SK-N-SH (cell line): ENCODE measurements at regions not wholly inside any gene's neighbourhood (a gene's known extent, or its start where the extent isn't known, plus 50 kb on each side); places are given as distances from the start of the nearest gene placed in this dataset.

Experiments used
- CTCF ChIP-seq: fragments of 200-600 bp; sonication (generic); IDR thresholded peaks from 2 replicates; pipeline ENCODE4 v1.6.1; 2017; ENCODE audit warnings: antibody characterized with exemption, mild to moderate bottlenecking, moderate library complexity
- EZH2phosphoT487 ChIP-seq: fragments of 200-600 bp; sonication (generic); IDR thresholded peaks from 2 replicates; pipeline ENCODE4 v1.6.1; 2017; ENCODE audit warnings: low read depth, mixed run types, mild to moderate bottlenecking, antibody characterized with exemption, moderate library complexity, borderline replicate concordance
- GABPA ChIP-seq: IDR thresholded peaks from 2 replicates; pipeline ENCODE4 v1.4.0; 2012; ENCODE audit warnings: low read depth, mild to moderate bottlenecking
- POLR2AphosphoS5 ChIP-seq: IDR thresholded peaks from 2 replicates; pipeline ENCODE4 v1.6.1; 2012; ENCODE audit warnings: low read depth, low read length
- SIN3A ChIP-seq: IDR thresholded peaks from 2 replicates; pipeline ENCODE4 v1.6.1; 2012; ENCODE audit warnings: low read depth, mild to moderate bottlenecking, low read length, moderate library complexity, borderline replicate concordance
- TEAD4 ChIP-seq: IDR thresholded peaks from 2 replicates; pipeline ENCODE4 v1.4.0; 2012; ENCODE audit warnings: mild to moderate bottlenecking, borderline replicate concordance; ENCODE audit not compliant: insufficient read depth
- YY1 ChIP-seq: IDR thresholded peaks from 2 replicates; pipeline ENCODE4 v1.4.0; 2012; ENCODE audit warnings: low read depth, mild to moderate bottlenecking
- TF ChIP-seq, protein P1 (sequence below): fragments of 150-350 bp; IDR thresholded peaks from 2 replicates; pipeline ENCODE4 v1.6.1; 2017; ENCODE audit warnings: antibody characterized with exemption, low read length, low read depth, borderline replicate concordance

DNA sequence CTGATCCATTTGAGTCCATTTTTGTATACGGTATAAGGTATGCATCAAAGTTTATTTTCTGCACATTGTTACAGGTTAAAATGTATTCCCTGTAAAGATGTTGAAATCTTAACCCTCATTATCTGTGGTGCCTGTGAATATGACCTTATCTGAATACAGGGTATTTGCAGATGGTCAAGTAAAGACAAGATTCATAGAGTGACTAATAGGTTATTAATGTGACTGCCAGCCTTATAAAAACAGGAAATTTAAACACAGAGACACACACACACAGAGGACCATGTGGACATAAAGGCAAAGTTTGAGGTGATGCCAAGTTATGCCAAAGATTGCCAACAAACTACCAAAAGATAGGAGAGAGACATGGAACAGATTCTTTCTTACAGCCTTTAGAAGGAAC is 347.2 kb upstream of the DCN start:
- TF ChIP-seq SIN3A, result no peak
- TF ChIP-seq GABPA, result no peak
- no peak for TF ChIP-seq POLR2AphosphoS5
- no peak for TF ChIP-seq EZH2phosphoT487
- TF ChIP-seq TEAD4, result no peak
- TF ChIP-seq CTCF, result no peak
- no peak for TF ChIP-seq YY1
- TF ChIP-seq, protein P1, sequence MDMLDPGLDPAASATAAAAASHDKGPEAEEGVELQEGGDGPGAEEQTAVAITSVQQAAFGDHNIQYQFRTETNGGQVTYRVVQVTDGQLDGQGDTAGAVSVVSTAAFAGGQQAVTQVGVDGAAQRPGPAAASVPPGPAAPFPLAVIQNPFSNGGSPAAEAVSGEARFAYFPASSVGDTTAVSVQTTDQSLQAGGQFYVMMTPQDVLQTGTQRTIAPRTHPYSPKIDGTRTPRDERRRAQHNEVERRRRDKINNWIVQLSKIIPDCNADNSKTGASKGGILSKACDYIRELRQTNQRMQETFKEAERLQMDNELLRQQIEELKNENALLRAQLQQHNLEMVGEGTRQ, result no peak
